ENCODE measurements at regions not wholly inside any gene's neighbourhood (a gene's known extent, or its start where the extent isn't known, plus 50 kb on each side); places are given as distances from the start of the nearest gene placed in this dataset.
A peak's percentile ranks its signal among the peaks of the same experiment; 100 is the strongest.

GRCh38 chr14:22513066-22513812 lies 75.8 kb downstream of the DAD1 start:
- Histone ChIP-seq H3K27ac (peak overlapping the region; percentile 19), H3K27me3 (no peaks in the 10 kb centered on the region), H3K36me3 (no peaks in the 10 kb centered on the region), H3K4me3 (no peak overlapping the region), H3K9me3 (no peaks in the 10 kb centered on the region), H3K4me1 (peaks cover 69% of the 10 kb centered on the region)
- WGBS: 62% methylated on average over 3 of the region's 3 CpGs
- TF ChIP-seq POLR2A (IDR thresholded peaks at IDR 0.05) (no peak), EP300 (IDR thresholded peaks at IDR 0.05) (no peak), CTCF (IDR thresholded peaks at IDR 0.05) (no peak), POLR2AphosphoS5 (IDR thresholded peaks at IDR 0.05) (no peak)
- no peak for DNase-seq (ENCODE audit: low spot score in 2 of 2)

GRCh38 chr14:22512106-22512814 lies 76.8 kb downstream of the DAD1 start:
- no peaks in the 10 kb centered on the region for H3K36me3 ChIP-seq
- no peaks in the 10 kb centered on the region for H3K27me3 ChIP-seq
- H3K4me1 ChIP-seq: peaks cover 59% of the 10 kb centered on the region
- DNase-seq (ENCODE audit: low spot score in 2 of 2): no peak
- WGBS: 60% methylated on average over 2 of the region's 2 CpGs
- H3K9me3 ChIP-seq: no peaks in the 10 kb centered on the region
- TF ChIP-seq POLR2A (IDR thresholded peaks at IDR 0.05) (no peak), CTCF (IDR thresholded peaks at IDR 0.05) (no peak), POLR2AphosphoS5 (IDR thresholded peaks at IDR 0.05) (no peak), EP300 (IDR thresholded peaks at IDR 0.05) (no peak)
- H3K4me3 ChIP-seq: no peak overlapping the region
- H3K27ac ChIP-seq: peak overlapping the region; percentile 19

- 65% methylated on average over 3 of the region's 3 CpGs for WGBS
- no peak overlapping the region for H3K4me3 ChIP-seq
- no peaks in the 10 kb centered on the region for H3K36me3 ChIP-seq
- peaks cover 44% of the 10 kb centered on the region for H3K4me1 ChIP-seq
- no peak for TF ChIP-seq CTCF (IDR thresholded peaks at IDR 0.05)
- no peak for TF ChIP-seq POLR2AphosphoS5 (IDR thresholded peaks at IDR 0.05)
- TF ChIP-seq POLR2A (IDR thresholded peaks at IDR 0.05): no peak
- TF ChIP-seq EP300 (IDR thresholded peaks at IDR 0.05): no peak
- no peak overlapping the region for H3K27ac ChIP-seq
- no peak for DNase-seq (ENCODE audit: low spot score in 2 of 2)
- H3K27me3 ChIP-seq: no peaks in the 10 kb centered on the region
- no peaks in the 10 kb centered on the region for H3K9me3 ChIP-seq
These were observed 78.4 kb downstream of the DAD1 start for GRCh38 chr14:22510527-22511110.

GRCh38 chr14:22509751-22510300 lies 79.2 kb downstream of the DAD1 start:
- WGBS: 76% methylated on average over 5 of the region's 5 CpGs
- peaks cover 36% of the 10 kb centered on the region for H3K4me1 ChIP-seq
- no peak overlapping the region for H3K27ac ChIP-seq
- TF ChIP-seq POLR2AphosphoS5 (IDR thresholded peaks at IDR 0.05) (no peak), EP300 (IDR thresholded peaks at IDR 0.05) (no peak)
- no peak overlapping the region for H3K4me3 ChIP-seq
- no peaks in the 10 kb centered on the region for H3K36me3 ChIP-seq
- H3K9me3 ChIP-seq: no peaks in the 10 kb centered on the region
- no peak for DNase-seq (ENCODE audit: low spot score in 2 of 2)
- no peaks in the 10 kb centered on the region for H3K27me3 ChIP-seq

GRCh38 chr14:22509036-22509709 lies 79.9 kb downstream of the DAD1 start:
- Histone ChIP-seq H3K4me1 (peaks cover 32% of the 10 kb centered on the region), H3K9me3 (no peaks in the 10 kb centered on the region), H3K4me3 (no peak overlapping the region), H3K27ac (no peak overlapping the region), H3K27me3 (no peaks in the 10 kb centered on the region), H3K36me3 (no peaks in the 10 kb centered on the region)
- WGBS: 72% methylated on average over 7 of the region's 7 CpGs
- TF ChIP-seq POLR2A (IDR thresholded peaks at IDR 0.05): no peak
- no peak for TF ChIP-seq CTCF (IDR thresholded peaks at IDR 0.05)
- no peak for TF ChIP-seq POLR2AphosphoS5 (IDR thresholded peaks at IDR 0.05)
- no peak for TF ChIP-seq EP300 (IDR thresholded peaks at IDR 0.05)
- DNase-seq (ENCODE audit: low spot score in 2 of 2): no peak
